ENCODE measurements at regions not wholly inside any gene's neighbourhood (a gene's known extent, or its start where the extent isn't known, plus 50 kb on each side); places are given as distances from the start of the nearest gene placed in this dataset.

DNA sequence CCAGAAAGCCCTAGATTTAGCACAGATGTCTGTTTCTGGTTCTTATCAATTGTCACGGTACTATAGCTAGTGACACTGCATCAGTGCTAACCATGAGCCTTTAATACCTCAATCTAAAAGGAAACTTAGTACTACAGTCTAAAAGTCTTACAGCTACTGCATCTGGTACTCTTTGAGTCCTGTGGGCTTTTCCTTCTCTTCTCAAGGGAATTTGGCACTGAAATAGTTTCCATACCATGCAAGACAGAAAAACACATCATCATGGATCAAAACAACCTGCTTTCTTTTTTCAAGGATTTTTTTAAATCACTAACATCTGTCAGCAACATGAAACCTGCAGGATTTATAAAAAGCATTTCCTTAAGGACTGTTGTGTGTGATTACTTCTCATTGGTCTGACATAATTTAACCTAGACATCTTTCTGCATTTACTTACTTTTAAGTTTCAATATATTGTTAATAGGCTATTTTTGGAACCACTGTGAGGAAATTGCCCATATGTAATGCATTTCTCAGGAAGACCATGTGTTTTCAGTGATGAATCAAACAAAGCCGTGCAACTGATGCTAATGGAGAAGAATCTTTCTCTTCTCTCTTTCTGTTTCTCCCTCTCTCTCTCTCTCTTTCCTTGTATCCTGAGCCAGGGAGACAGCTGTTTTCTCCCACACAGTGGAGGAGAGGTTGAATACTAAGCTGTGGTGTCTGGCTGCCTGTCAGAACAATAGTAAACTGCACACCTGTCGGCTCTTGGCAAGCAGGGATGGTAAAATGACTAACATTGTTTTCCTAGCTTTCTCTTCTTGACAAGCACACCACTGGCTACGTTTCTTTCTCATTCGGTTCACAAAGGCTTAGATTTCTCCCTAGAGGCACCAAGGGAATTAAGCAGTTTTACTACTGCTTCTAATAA lies 273.4 kb downstream of the CSNK1G3 start:
- no peak for TF ChIP-seq POLR2A (IDR thresholded peaks at IDR 0.05)
- TF ChIP-seq, protein P1, sequence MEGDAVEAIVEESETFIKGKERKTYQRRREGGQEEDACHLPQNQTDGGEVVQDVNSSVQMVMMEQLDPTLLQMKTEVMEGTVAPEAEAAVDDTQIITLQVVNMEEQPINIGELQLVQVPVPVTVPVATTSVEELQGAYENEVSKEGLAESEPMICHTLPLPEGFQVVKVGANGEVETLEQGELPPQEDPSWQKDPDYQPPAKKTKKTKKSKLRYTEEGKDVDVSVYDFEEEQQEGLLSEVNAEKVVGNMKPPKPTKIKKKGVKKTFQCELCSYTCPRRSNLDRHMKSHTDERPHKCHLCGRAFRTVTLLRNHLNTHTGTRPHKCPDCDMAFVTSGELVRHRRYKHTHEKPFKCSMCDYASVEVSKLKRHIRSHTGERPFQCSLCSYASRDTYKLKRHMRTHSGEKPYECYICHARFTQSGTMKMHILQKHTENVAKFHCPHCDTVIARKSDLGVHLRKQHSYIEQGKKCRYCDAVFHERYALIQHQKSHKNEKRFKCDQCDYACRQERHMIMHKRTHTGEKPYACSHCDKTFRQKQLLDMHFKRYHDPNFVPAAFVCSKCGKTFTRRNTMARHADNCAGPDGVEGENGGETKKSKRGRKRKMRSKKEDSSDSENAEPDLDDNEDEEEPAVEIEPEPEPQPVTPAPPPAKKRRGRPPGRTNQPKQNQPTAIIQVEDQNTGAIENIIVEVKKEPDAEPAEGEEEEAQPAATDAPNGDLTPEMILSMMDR (IDR thresholded peaks at IDR 0.05): no peak

All from thyroid gland (tissue), 4 donors.